AG04450 (cell line): ENCODE measurements at regions not wholly inside any gene's neighbourhood (a gene's known extent, or its start where the extent isn't known, plus 50 kb on each side); places are given as distances from the start of the nearest gene placed in this dataset.
"Not testable (repeated sequence)": the region's sequence is repeated elsewhere in the genome, so short reads cannot be mapped to it uniquely, and the experiment has no call there.

ENCODE experiments used
- CTCF ChIA-PET: fragments of 300-600, 350-600 bp; formaldehyde crosslinking; extraction: SDS; loops from one replicate; lab custom pipeline; 2022; ENCODE audit warnings: antibody characterized with exemption, inconsistent platforms; lab: Charles Lee
- POLR2A ChIA-PET: fragments of 350-600 bp; formaldehyde crosslinking; extraction: SDS; loops from one replicate; lab custom pipeline; 2021; ENCODE audit warnings: antibody characterized with exemption, inconsistent platforms; lab: Yijun Ruan, JAX
- DNase-seq: peaks from one replicate; pipeline ENCODE4 v3.0.0-alpha.2; 2011; ENCODE audit warnings: low read depth, low spot score
- H3K27ac ChIP-seq: one replicate; pipeline ENCODE4 v1.5.1; 2012; ENCODE audit warnings: low read depth, low read length, control low read depth
- H3K27me3 ChIP-seq: one replicate; pipeline ENCODE4 v1.6.0; 2012; ENCODE audit warnings: low read length; ENCODE audit not compliant: control insufficient read depth, insufficient read depth
- H3K4me3 ChIP-seq: 2 replicates; pipeline ENCODE4 v1.5.1; 2011; ENCODE audit warnings: mild to moderate bottlenecking, low read depth, low read length, control low read depth
- H3K9me3 ChIP-seq: 2 replicates; pipeline ENCODE4 v1.5.1; 2012; ENCODE audit warnings: low read length; ENCODE audit not compliant: control insufficient read depth, insufficient read depth
- TF ChIP-seq, protein P1 (sequence below): IDR thresholded peaks from 2 replicates; pipeline ENCODE4 v1.5.1; 2011; ENCODE audit warnings: low read depth, low read length, control low read depth, inconsistent platforms

DNA sequence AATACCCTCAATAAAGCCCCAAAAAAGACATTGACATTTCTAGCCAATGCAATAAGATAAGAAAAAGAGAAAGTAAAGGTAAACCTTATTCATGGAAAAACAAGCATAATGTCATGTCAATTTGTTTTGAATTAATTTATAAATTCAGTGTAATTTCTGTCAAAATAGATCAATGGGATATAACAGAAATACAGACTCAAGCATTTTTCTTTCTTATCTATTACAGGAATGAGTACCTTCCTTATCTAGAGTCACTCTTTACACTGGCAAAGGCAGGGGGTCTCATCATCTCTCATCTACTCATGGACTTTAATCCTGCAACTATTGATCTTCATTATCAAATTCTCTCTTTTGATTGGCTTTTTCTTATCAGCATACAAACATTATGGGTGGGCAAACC, 127.1 kb upstream of the SHH start:
- Histone ChIP-seq H3K4me3 (no peak overlapping the region), H3K27ac (no peak overlapping the region), H3K27me3 (no peaks in the 10 kb centered on the region), H3K9me3 (peaks cover 20% of the 10 kb centered on the region)
- TF ChIP-seq, protein P1, sequence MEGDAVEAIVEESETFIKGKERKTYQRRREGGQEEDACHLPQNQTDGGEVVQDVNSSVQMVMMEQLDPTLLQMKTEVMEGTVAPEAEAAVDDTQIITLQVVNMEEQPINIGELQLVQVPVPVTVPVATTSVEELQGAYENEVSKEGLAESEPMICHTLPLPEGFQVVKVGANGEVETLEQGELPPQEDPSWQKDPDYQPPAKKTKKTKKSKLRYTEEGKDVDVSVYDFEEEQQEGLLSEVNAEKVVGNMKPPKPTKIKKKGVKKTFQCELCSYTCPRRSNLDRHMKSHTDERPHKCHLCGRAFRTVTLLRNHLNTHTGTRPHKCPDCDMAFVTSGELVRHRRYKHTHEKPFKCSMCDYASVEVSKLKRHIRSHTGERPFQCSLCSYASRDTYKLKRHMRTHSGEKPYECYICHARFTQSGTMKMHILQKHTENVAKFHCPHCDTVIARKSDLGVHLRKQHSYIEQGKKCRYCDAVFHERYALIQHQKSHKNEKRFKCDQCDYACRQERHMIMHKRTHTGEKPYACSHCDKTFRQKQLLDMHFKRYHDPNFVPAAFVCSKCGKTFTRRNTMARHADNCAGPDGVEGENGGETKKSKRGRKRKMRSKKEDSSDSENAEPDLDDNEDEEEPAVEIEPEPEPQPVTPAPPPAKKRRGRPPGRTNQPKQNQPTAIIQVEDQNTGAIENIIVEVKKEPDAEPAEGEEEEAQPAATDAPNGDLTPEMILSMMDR, result no peak
- ChIA-PET CTCF (no interaction called here), POLR2A (no interaction called here)
- DNase-seq, result no peak

DNA sequence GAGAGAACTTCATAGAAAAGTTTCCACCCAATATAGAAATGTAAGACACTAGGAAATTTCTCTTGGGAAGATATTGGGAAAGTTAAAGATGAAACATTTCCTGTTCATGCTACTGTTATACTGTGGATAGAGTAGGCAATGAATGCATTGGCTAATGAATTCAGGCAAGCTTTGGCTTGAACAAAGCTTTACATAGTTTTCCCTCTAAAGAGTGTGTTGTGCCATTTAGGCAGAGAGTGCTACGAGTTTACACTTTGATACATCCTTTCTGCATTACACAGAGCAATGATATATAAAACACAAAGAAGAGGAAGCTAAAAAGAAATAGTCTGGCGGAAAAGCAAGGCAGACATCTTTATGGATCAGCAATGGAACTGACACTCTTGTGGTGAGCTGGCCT, 125.9 kb upstream of the SHH start:
- H3K4me3 ChIP-seq, result no peak overlapping the region
- peaks cover 23% of the 10 kb centered on the region for H3K9me3 ChIP-seq
- H3K27ac ChIP-seq, result no peak overlapping the region
- POLR2A ChIA-PET, result no interaction called here
- CTCF ChIA-PET, result interaction anchor here (1.1 kb wide), 1 partner anchor 905 kb away, joined by 3 read pairs; no protein-coding TSS in a partner anchor
- TF ChIP-seq, protein P1, result no peak
- no peak for DNase-seq
- H3K27me3 ChIP-seq, result no peaks in the 10 kb centered on the region

DNA sequence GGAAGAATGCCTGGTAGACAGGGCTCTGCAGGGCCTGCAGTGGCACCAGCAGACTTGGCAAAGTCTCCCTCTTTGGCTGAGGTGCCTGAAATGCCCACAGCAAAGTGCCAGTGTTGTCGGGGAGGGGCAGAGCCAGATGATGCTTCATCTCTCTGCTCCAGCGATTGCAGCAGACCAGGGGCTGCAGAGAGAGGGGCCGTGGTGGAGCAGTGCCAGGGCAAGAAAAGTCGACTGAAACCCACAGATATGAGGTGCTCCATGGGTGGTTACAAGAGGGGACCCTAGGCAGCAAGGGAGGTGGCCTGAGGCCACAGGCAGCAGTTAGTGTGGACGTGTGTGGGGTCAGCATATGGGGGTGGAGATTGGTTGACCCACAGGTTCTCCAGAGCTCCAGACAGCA, 123.5 kb upstream of the SHH start:
- H3K27ac ChIP-seq, result no peak overlapping the region
- no peak for DNase-seq
- no peak overlapping the region for H3K4me3 ChIP-seq
- ChIA-PET CTCF (no interaction called here), POLR2A (no interaction called here)
- no peaks in the 10 kb centered on the region for H3K27me3 ChIP-seq
- H3K9me3 ChIP-seq, result peaks cover 38% of the 10 kb centered on the region
- TF ChIP-seq, protein P1, result no peak

DNA sequence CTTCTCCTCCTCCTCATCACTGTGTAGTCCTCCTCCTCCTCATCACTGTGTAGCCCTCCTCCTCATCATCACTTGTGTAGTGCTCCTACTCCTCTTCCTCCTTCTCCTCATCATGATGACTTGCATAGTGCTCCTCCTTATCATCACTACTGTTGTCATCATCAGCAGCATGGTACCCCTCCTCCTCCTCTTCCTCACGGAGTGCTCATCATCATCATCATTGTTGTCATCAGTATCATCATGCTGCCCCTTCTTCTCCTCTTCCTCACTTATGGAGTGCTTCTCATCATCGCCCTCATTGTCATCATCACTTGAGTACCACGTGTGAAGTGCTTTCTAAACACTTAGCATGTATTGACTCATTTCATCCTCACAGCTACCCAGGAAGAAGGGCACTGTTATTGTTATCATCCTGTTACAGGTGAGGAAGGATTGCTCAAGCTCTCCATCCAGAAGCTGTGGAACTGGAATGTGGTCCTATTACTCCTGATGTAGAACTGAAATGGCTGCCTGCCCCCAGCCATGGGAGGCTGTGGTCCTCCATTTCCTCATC, 122.8 kb upstream of the SHH start:
- DNase-seq, result no peak
- H3K27me3 ChIP-seq, result no peaks in the 10 kb centered on the region
- POLR2A ChIA-PET, result no interaction called here
- no peak overlapping the region for H3K27ac ChIP-seq
- TF ChIP-seq, protein P1, result no peak
- H3K9me3 ChIP-seq, result peaks cover 38% of the 10 kb centered on the region
- no peak overlapping the region for H3K4me3 ChIP-seq
- CTCF ChIA-PET, result no interaction called here

DNA sequence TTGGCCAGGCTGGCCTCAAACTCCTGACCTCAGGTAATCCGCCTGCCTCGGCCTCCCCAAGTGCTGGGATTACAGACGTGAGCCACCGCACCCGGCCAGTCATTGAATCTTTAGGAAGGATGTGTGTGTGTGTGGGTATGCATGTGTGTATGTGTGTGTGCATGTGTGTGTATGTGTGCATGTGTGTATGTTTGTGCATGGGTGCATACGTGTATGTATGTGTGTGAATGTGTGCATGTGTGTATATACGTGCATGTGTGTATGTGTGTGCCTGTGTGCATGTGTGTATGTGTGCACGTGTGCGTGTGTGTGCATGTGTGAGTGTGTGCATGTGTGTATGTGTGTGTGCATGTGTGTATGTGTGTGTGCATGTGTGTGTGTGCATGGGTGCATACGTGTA, 120.1 kb upstream of the SHH start:
- H3K4me3 ChIP-seq, DNase-seq: not testable (repeated sequence)

More for the DNA sequence above, 120.1 kb upstream of the SHH start:
- H3K27me3 ChIP-seq, H3K27ac ChIP-seq, CTCF ChIA-PET, POLR2A ChIA-PET: not testable (repeated sequence)
- peaks cover 42% of the 10 kb centered on the region for H3K9me3 ChIP-seq
